OCI-LY1 (cell line): ENCODE measurements at regions not wholly inside any gene's neighbourhood (a gene's known extent, or its start where the extent isn't known, plus 50 kb on each side); places are given as distances from the start of the nearest gene placed in this dataset.

Source experiments
- H2AFZ ChIP-seq: fragments of 200-600 bp; sonication (generic), shearing (Covaris generic); 2 replicates; pipeline ENCODE4 v1.6.0; 2014; ENCODE audit warnings: antibody characterized with exemption, mild to moderate bottlenecking, low read length
- H3F3A ChIP-seq: fragments of 200-600 bp; sonication (generic), shearing (Covaris generic); 2 replicates; pipeline ENCODE4 v1.6.0; 2014; ENCODE audit warnings: mild to moderate bottlenecking, antibody characterized with exemption, low read length, moderate library complexity; ENCODE audit not compliant: insufficient read depth
- H3K27ac ChIP-seq: fragments of 200-600 bp; sonication (generic); 2 replicates; pipeline ENCODE4 v1.5.1; 2014; ENCODE audit warnings: low read length, mixed run types, mild to moderate bottlenecking, low read depth; ENCODE audit not compliant: poor library complexity, severe bottlenecking
- H3K27me3 ChIP-seq: fragments of 200-600 bp; sonication (generic); 2 replicates; pipeline ENCODE4 v1.6.0; 2014; ENCODE audit warnings: antibody characterized with exemption, mild to moderate bottlenecking, low read length, moderate library complexity; ENCODE audit not compliant: insufficient read depth
- H3K36me3 ChIP-seq: fragments of 200-600 bp; sonication (generic); 2 replicates; pipeline ENCODE4 v1.6.1; 2014; ENCODE audit warnings: mild to moderate bottlenecking, antibody characterized with exemption, low read length, moderate library complexity, mixed read lengths; ENCODE audit not compliant: insufficient read depth
- H3K4me1 ChIP-seq: fragments of 200-600 bp; sonication (generic); 2 replicates; pipeline ENCODE4 v1.5.1; 2014; ENCODE audit warnings: mild to moderate bottlenecking, low read length, moderate library complexity; ENCODE audit not compliant: insufficient read depth, severe bottlenecking
- H3K4me2 ChIP-seq: fragments of 200-600 bp; sonication (generic), shearing (Covaris generic); 2 replicates; pipeline ENCODE4 v1.6.1; 2014; ENCODE audit warnings: low read length
- H3K4me3 ChIP-seq: fragments of 200-600 bp; sonication (generic); 2 replicates; pipeline ENCODE4 v1.5.1; 2014; ENCODE audit warnings: low read length, low read depth, mild to moderate bottlenecking, mixed read lengths; ENCODE audit not compliant: poor library complexity, severe bottlenecking
- H3K79me2 ChIP-seq: fragments of 200-600 bp; shearing (Covaris generic); 2 replicates; pipeline ENCODE4 v1.6.1; 2016; ENCODE audit warnings: mixed run types, low read length, mixed read lengths; ENCODE audit not compliant: insufficient read depth
- H3K9ac ChIP-seq: fragments of 200-600 bp; sonication (generic), shearing (Covaris generic); 2 replicates; pipeline ENCODE4 v1.6.1; 2014; ENCODE audit warnings: mild to moderate bottlenecking, low read length, mixed read lengths
- H3K9me2 ChIP-seq: fragments of 200-600 bp; sonication (generic), shearing (Covaris generic); 2 replicates; pipeline ENCODE4 v1.6.1; 2014; ENCODE audit warnings: low read depth, mild to moderate bottlenecking, low read length, mixed read lengths
- H3K9me3 ChIP-seq: fragments of 200-600 bp; shearing (Covaris generic); 2 replicates; pipeline ENCODE4 v1.6.1; 2014; ENCODE audit warnings: low read length, mixed read lengths
- H4K20me1 ChIP-seq: fragments of 200-600 bp; sonication (generic), shearing (Covaris generic); 2 replicates; pipeline ENCODE4 v1.6.0; 2016; ENCODE audit warnings: mild to moderate bottlenecking, low read length; ENCODE audit not compliant: insufficient read depth
- EZH2 ChIP-seq: fragments of 200-600 bp; sonication (generic), shearing (Covaris generic); IDR thresholded peaks from 2 replicates; pipeline ENCODE4 v1.8.0; 2017; ENCODE audit warnings: borderline replicate concordance, mixed run types, mild to moderate bottlenecking, antibody characterized with exemption, low read length, moderate library complexity, mixed read lengths
- TF ChIP-seq, protein P1 (sequence below): fragments of 200-600 bp; sonication (generic), shearing (Covaris generic); IDR thresholded peaks from 2 replicates; pipeline ENCODE4 v1.5.1; 2017; ENCODE audit warnings: mild to moderate bottlenecking, antibody characterized with exemption, low read length, moderate library complexity, mixed read lengths

DNA sequence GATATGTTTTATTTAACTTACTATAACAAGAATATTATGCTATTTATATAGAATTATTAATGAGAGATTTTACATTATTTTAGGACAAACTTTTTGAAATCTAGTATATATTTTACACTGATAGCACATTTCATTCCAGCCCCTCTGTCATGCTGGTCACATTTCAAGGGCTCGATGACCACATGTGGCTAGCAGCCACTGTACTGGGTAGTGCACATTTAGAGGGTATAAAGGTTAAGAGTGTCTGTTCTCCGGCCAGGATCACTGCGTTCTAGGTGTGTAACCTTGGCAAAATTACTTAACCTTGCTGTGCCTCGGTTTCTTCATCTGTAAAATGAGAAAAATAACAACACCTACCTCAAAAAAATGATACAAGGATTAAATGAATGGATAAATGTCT is 87.2 kb upstream of the TNP1 start:
- no peak overlapping the region for H2AFZ ChIP-seq
- H3K4me2 ChIP-seq: no peak overlapping the region
- H4K20me1 ChIP-seq: no peaks in the 10 kb centered on the region
- no peaks in the 10 kb centered on the region for H3K9me2 ChIP-seq
- H3K27ac ChIP-seq: no peak overlapping the region
- H3K9ac ChIP-seq: no peak overlapping the region
- H3K4me1 ChIP-seq: no peaks in the 10 kb centered on the region
- H3F3A ChIP-seq: no peaks in the 10 kb centered on the region
- H3K9me3 ChIP-seq: no peaks in the 10 kb centered on the region
- no peaks in the 10 kb centered on the region for H3K36me3 ChIP-seq
- no peak for TF ChIP-seq EZH2
- TF ChIP-seq, protein P1, sequence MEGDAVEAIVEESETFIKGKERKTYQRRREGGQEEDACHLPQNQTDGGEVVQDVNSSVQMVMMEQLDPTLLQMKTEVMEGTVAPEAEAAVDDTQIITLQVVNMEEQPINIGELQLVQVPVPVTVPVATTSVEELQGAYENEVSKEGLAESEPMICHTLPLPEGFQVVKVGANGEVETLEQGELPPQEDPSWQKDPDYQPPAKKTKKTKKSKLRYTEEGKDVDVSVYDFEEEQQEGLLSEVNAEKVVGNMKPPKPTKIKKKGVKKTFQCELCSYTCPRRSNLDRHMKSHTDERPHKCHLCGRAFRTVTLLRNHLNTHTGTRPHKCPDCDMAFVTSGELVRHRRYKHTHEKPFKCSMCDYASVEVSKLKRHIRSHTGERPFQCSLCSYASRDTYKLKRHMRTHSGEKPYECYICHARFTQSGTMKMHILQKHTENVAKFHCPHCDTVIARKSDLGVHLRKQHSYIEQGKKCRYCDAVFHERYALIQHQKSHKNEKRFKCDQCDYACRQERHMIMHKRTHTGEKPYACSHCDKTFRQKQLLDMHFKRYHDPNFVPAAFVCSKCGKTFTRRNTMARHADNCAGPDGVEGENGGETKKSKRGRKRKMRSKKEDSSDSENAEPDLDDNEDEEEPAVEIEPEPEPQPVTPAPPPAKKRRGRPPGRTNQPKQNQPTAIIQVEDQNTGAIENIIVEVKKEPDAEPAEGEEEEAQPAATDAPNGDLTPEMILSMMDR: no peak
- no peak overlapping the region for H3K4me3 ChIP-seq
- H3K27me3 ChIP-seq: no peaks in the 10 kb centered on the region
- H3K79me2 ChIP-seq: no peaks in the 10 kb centered on the region

DNA sequence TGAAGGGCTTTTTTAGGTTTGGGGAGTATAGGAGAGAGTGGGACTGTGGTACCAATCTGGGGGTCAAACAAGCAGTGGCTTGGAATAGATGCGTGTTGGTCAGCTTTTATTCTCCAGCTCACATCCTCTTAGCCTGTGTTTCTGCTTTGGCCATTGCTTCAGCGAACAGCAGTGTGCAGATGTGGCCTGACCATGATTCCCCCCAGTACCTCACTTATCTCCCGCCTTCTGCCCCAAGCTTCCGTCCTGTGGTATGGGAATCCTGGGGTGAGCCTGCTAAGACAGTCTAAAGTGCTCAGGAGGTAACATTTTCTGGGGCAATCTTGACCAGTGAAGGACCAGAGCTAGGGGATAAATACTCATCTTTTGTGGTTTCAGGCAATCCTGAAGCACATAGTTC is 84.9 kb upstream of the TNP1 start:
- no peaks in the 10 kb centered on the region for H3K79me2 ChIP-seq
- no peak overlapping the region for H2AFZ ChIP-seq
- H3K9me2 ChIP-seq: no peaks in the 10 kb centered on the region
- no peaks in the 10 kb centered on the region for H3K27me3 ChIP-seq
- no peaks in the 10 kb centered on the region for H3K36me3 ChIP-seq
- no peak overlapping the region for H3K4me3 ChIP-seq
- no peaks in the 10 kb centered on the region for H3K9me3 ChIP-seq
- no peak overlapping the region for H3K9ac ChIP-seq
- no peaks in the 10 kb centered on the region for H3F3A ChIP-seq
- no peaks in the 10 kb centered on the region for H3K4me1 ChIP-seq
- no peaks in the 10 kb centered on the region for H4K20me1 ChIP-seq
- TF ChIP-seq, protein P1: no peak
- TF ChIP-seq EZH2: no peak
- H3K27ac ChIP-seq: no peak overlapping the region
- no peak overlapping the region for H3K4me2 ChIP-seq

DNA sequence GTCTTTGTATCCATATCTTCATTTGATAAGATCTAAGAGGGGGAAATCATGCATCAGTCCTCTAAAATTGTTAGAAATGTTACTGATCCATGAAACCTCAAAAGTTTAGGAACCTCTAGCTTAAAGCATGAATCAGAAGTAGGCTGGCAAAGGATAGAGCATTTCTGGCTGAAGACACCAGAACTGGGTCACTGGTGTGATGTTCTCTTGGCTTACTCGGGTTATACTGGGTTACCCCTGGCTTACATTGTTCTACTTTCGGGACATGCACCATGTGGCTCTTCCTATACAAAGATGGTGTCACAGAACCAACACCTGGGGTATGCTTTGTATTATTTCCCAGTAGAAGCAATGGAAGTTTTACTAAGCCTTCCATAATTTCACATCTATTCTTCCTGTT is 83.2 kb upstream of the TNP1 start:
- Histone ChIP-seq H3K4me2 (no peak overlapping the region), H3K9ac (no peak overlapping the region), H3K4me1 (no peaks in the 10 kb centered on the region)

More for the DNA sequence above, 83.2 kb upstream of the TNP1 start:
- Histone ChIP-seq H3K4me3 (no peak overlapping the region), H3K9me3 (no peaks in the 10 kb centered on the region), H3K27me3 (no peaks in the 10 kb centered on the region), H3K27ac (no peak overlapping the region), H3F3A (no peaks in the 10 kb centered on the region), H2AFZ (no peak overlapping the region), H4K20me1 (no peaks in the 10 kb centered on the region), H3K9me2 (no peaks in the 10 kb centered on the region), H3K79me2 (no peaks in the 10 kb centered on the region), H3K36me3 (no peaks in the 10 kb centered on the region)
- no peak for TF ChIP-seq EZH2
- TF ChIP-seq, protein P1: no peak
